ENCODE measurements at regions not wholly inside any gene's neighbourhood (a gene's known extent, or its start where the extent isn't known, plus 50 kb on each side); places are given as distances from the start of the nearest gene placed in this dataset.
A peak's percentile ranks its signal among the peaks of the same experiment; 100 is the strongest.
"Not testable (repeated sequence)": the region's sequence is repeated elsewhere in the genome, so short reads cannot be mapped to it uniquely, and the experiment has no call there.

GRCh38 chr2:189351933-189352332 is 89.3 kb upstream of the WDR75 start:
- H2AK9ac ChIP-seq (replicated peaks; ENCODE audit: low read depth, low read length, poor library complexity); H3K79me1 ChIP-seq (ENCODE audit: low read depth in 1 of 2, low read length in 2 of 2); intact Hi-C loops (cut with micrococcal nuclease); H3K36me3 ChIP-seq (ENCODE audit: control insufficient read depth, insufficient read depth, low read length); dilution Hi-C loops (cut with HindIII; ENCODE audit: low sequenced_read_pairs, unreplicated experiment); H2AK5ac ChIP-seq (ENCODE audit: low read depth, low read length); H3K18ac ChIP-seq (ENCODE audit: low read depth, low read length); BruUV-seq (replicated peaks); H2AFZ ChIP-seq (replicated peaks; ENCODE audit: low read length, poor library complexity); H3K27ac ChIP-seq (ENCODE audit: insufficient read depth, low read length); H3K9me1 ChIP-seq (ENCODE audit: insufficient read depth, low read length); ATAC-seq (ENCODE audit: low read depth); H2BK120ac ChIP-seq (ENCODE audit: low read depth, low read length); H4K8ac ChIP-seq (ENCODE audit: low read depth in 2 of 2, low read length in 2 of 2); H2BK20ac ChIP-seq (ENCODE audit: low read depth, low read length); H4K20me1 ChIP-seq (ENCODE audit: insufficient read depth, low read length); H3K9ac ChIP-seq (ENCODE audit: low read depth, low read length); H4K91ac ChIP-seq (ENCODE audit: insufficient read depth, low read depth, low read length); H3K23ac ChIP-seq (ENCODE audit: low read depth, low read length); H3K56ac ChIP-seq (ENCODE audit: extremely low read depth, insufficient read depth, low read length); H3K4me1 ChIP-seq (ENCODE audit: control insufficient read depth, insufficient read depth, low read length); H4K5ac ChIP-seq (ENCODE audit: low read depth, low read length); in situ Hi-C loops (cut with MboI; ENCODE audit: low sequenced_read_pairs); H3K4me2 ChIP-seq (ENCODE audit: low read depth, low read length); H3K9me3 ChIP-seq (ENCODE audit: control insufficient read depth, insufficient read depth, low read length); DNase-seq; H3K27me3 ChIP-seq (ENCODE audit: control insufficient read depth, insufficient read depth, low read length); H2BK5ac ChIP-seq (ENCODE audit: low read depth, low read length, poor library complexity, severe bottlenecking); H3K4ac ChIP-seq (ENCODE audit: low read depth, low read length); H3K4me3 ChIP-seq (ENCODE audit: insufficient read depth, low read depth, low read length); H2BK15ac ChIP-seq (ENCODE audit: low read depth, low read length); POLR2A ChIA-PET (ENCODE audit: unreplicated experiment); CTCF ChIA-PET; H3K14ac ChIP-seq (replicated peaks; ENCODE audit: low read depth, low read length): not testable (repeated sequence)
- WGBS, 2 experiments (ENCODE audit: extremely low coverage in 2 of 2, insufficient read length in 1 of 2), result no CpG with 5 or more reads among the region's 1 CpG

- H3K14ac ChIP-seq (replicated peaks; ENCODE audit: low read depth, low read length); H3K4me2 ChIP-seq (ENCODE audit: low read depth, low read length); H4K5ac ChIP-seq (ENCODE audit: low read depth, low read length); H4K91ac ChIP-seq (ENCODE audit: insufficient read depth, low read depth, low read length); H3K23ac ChIP-seq (ENCODE audit: low read depth, low read length); H3K18ac ChIP-seq (ENCODE audit: low read depth, low read length); in situ Hi-C loops (cut with MboI; ENCODE audit: low sequenced_read_pairs); H2BK5ac ChIP-seq (ENCODE audit: low read depth, low read length, poor library complexity, severe bottlenecking); H3K4me1 ChIP-seq (ENCODE audit: control insufficient read depth, insufficient read depth, low read length); H2AK5ac ChIP-seq (ENCODE audit: low read depth, low read length); H3K56ac ChIP-seq (ENCODE audit: extremely low read depth, insufficient read depth, low read length); ATAC-seq (ENCODE audit: low read depth); POLR2A ChIA-PET (ENCODE audit: unreplicated experiment); H3K79me1 ChIP-seq (ENCODE audit: low read depth in 1 of 2, low read length in 2 of 2); H3K4me3 ChIP-seq (ENCODE audit: insufficient read depth, low read depth, low read length); H4K20me1 ChIP-seq (ENCODE audit: insufficient read depth, low read length); H2BK20ac ChIP-seq (ENCODE audit: low read depth, low read length); H3K27me3 ChIP-seq (ENCODE audit: control insufficient read depth, insufficient read depth, low read length); H3K27ac ChIP-seq (ENCODE audit: insufficient read depth, low read length); H2AK9ac ChIP-seq (replicated peaks; ENCODE audit: low read depth, low read length, poor library complexity); H3K9me1 ChIP-seq (ENCODE audit: insufficient read depth, low read length); intact Hi-C loops (cut with micrococcal nuclease); H3K9me3 ChIP-seq (ENCODE audit: control insufficient read depth, insufficient read depth, low read length); BruUV-seq (replicated peaks); CTCF ChIA-PET; H3K9ac ChIP-seq (ENCODE audit: low read depth, low read length); H2BK15ac ChIP-seq (ENCODE audit: low read depth, low read length); H2AFZ ChIP-seq (replicated peaks; ENCODE audit: low read length, poor library complexity); H3K36me3 ChIP-seq (ENCODE audit: control insufficient read depth, insufficient read depth, low read length); dilution Hi-C loops (cut with HindIII; ENCODE audit: low sequenced_read_pairs, unreplicated experiment): not testable (repeated sequence)
- Histone ChIP-seq H4K8ac (ENCODE audit: low read depth in 2 of 2, low read length in 2 of 2) (0 out of 4 replicates have a peak overlapping the region, but pooled peaks of 1 of the 2 experiments have one; percentile 60), H3K4ac (ENCODE audit: low read depth, low read length) (peak overlapping the region; percentile 35), H2BK120ac (ENCODE audit: low read depth, low read length) (peak overlapping the region; percentile 60)
- DNase-seq, result peak; percentile 24
- no CpG with 5 or more reads among the region's 4 CpGs for WGBS, 2 experiments (ENCODE audit: extremely low coverage in 2 of 2, insufficient read length in 1 of 2)
Observed at GRCh38 chr2:189357375-189357774, 83.9 kb upstream of the WDR75 start.

Measured in IMR-90 (cell line).